Middle frontal gyrus (tissue), 1 donor: ENCODE measurements at regions not wholly inside any gene's neighbourhood (a gene's known extent, or its start where the extent isn't known, plus 50 kb on each side); places are given as distances from the start of the nearest gene placed in this dataset.
"Not testable (repeated sequence)": the region's sequence is repeated elsewhere in the genome, so short reads cannot be mapped to it uniquely, and the experiment has no call there.

Experiments used
- DNase-seq: peaks from one replicate; pipeline ENCODE4 v3.0.0-alpha.2; 2015; ENCODE audit warnings: low spot score; ENCODE audit errors: extremely low spot score

GRCh38 chr5:155114655-155115054 lies 101.1 kb downstream of the KIF4B start:
- DNase-seq = no peak

- no peak for DNase-seq
Measured at GRCh38 chr5:155116456-155117251, 103.1 kb downstream of the KIF4B start.

GRCh38 chr5:155125551-155126095 lies 112.1 kb downstream of the KIF4B start:
- no peak for DNase-seq

- no peak for DNase-seq
Measured at GRCh38 chr5:155126573-155126972, 113.0 kb downstream of the KIF4B start.

GRCh38 chr5:155127552-155127951 lies 114.0 kb downstream of the KIF4B start:
- no peak for DNase-seq

GRCh38 chr5:155128786-155129512 lies 115.4 kb downstream of the KIF4B start:
- no peak for DNase-seq

- no peak for DNase-seq
Measured at GRCh38 chr5:155129513-155129880, 115.9 kb downstream of the KIF4B start.

GRCh38 chr5:155134130-155134529 lies 120.6 kb downstream of the KIF4B start:
- DNase-seq = no peak

- no peak for DNase-seq
Measured at GRCh38 chr5:155136216-155136850, 122.8 kb downstream of the KIF4B start.

GRCh38 chr5:155137683-155138082 lies 124.1 kb downstream of the KIF4B start:
- no peak for DNase-seq

GRCh38 chr5:155140646-155141045 lies 127.1 kb downstream of the KIF4B start:
- no peak for DNase-seq

- no peak for DNase-seq
Measured at GRCh38 chr5:155144956-155145355, 131.4 kb downstream of the KIF4B start.

GRCh38 chr5:155147222-155147621 lies 133.7 kb downstream of the KIF4B start:
- no peak for DNase-seq

GRCh38 chr5:155148694-155149093 lies 135.1 kb downstream of the KIF4B start:
- no peak for DNase-seq

- no peak for DNase-seq
Measured at GRCh38 chr5:155150012-155150411, 136.5 kb downstream of the KIF4B start.

- DNase-seq = no peak
Measured at GRCh38 chr5:155154973-155155372, 141.4 kb downstream of the KIF4B start.

GRCh38 chr5:155163084-155163483 lies 149.5 kb downstream of the KIF4B start:
- DNase-seq = not testable (repeated sequence)

GRCh38 chr5:155167736-155168135 lies 154.2 kb downstream of the KIF4B start:
- DNase-seq = no peak

GRCh38 chr5:155181542-155181941 lies 168.0 kb downstream of the KIF4B start:
- DNase-seq = no peak

GRCh38 chr5:155189476-155189875 lies 175.9 kb downstream of the KIF4B start:
- no peak for DNase-seq

GRCh38 chr5:155189981-155190380 lies 176.4 kb downstream of the KIF4B start:
- DNase-seq = no peak

GRCh38 chr5:155193029-155193428 lies 179.5 kb downstream of the KIF4B start:
- no peak for DNase-seq
